Osteoblast (primary cell): ENCODE measurements at regions not wholly inside any gene's neighbourhood (a gene's known extent, or its start where the extent isn't known, plus 50 kb on each side); places are given as distances from the start of the nearest gene placed in this dataset.

Source experiments
- DNase-seq: peaks from one replicate; pipeline ENCODE4 v3.0.0; 2011; ENCODE audit warnings: low spot score, mixed read lengths; ENCODE audit not compliant: insufficient read length; ENCODE audit errors: missing footprints
- H2AFZ ChIP-seq: 2 replicates; pipeline ENCODE4 v1.6.0; 2011; ENCODE audit warnings: mild to moderate bottlenecking, low read length
- H3K27ac ChIP-seq: 2 replicates; pipeline ENCODE4 v1.5.1; 2011; ENCODE audit warnings: mild to moderate bottlenecking, low read depth, low read length, moderate library complexity
- H3K27me3 ChIP-seq: 2 replicates; pipeline ENCODE4 v1.6.0; 2012; ENCODE audit warnings: mild to moderate bottlenecking, control low read depth, inconsistent platforms, low read length, moderate library complexity; ENCODE audit not compliant: insufficient read depth
- H3K36me3 ChIP-seq: 2 replicates; pipeline ENCODE4 v1.5.1; 2011; ENCODE audit warnings: mild to moderate bottlenecking, low read length, control low read depth, moderate library complexity; ENCODE audit not compliant: insufficient read depth
- H3K4me1 ChIP-seq: 2 replicates; pipeline ENCODE4 v1.5.1; 2011; ENCODE audit warnings: mild to moderate bottlenecking, low read length, control low read depth, moderate library complexity; ENCODE audit not compliant: insufficient read depth
- H3K4me2 ChIP-seq: 2 replicates; pipeline ENCODE4 v1.6.0; 2011; ENCODE audit warnings: mild to moderate bottlenecking, low read length; ENCODE audit not compliant: insufficient read depth
- H3K4me3 ChIP-seq: fragments of 200-600 bp; sonication (generic); 3 replicates; pipeline ENCODE4 v1.5.1; 2012; ENCODE audit warnings: mild to moderate bottlenecking, low read length, inconsistent platforms; ENCODE audit not compliant: insufficient read depth
- H3K79me2 ChIP-seq: 2 replicates; pipeline ENCODE4 v1.6.0; 2012; ENCODE audit warnings: mild to moderate bottlenecking, low read length, control low read depth, inconsistent platforms; ENCODE audit not compliant: insufficient read depth
- H3K9me3 ChIP-seq: 2 replicates; pipeline ENCODE4 v1.5.1; 2011; ENCODE audit warnings: low read depth, low read length, control low read depth
- H4K20me1 ChIP-seq: 2 replicates; pipeline ENCODE4 v1.6.0; 2012; ENCODE audit warnings: mild to moderate bottlenecking, low read length, control low read depth; ENCODE audit not compliant: insufficient read depth
- TF ChIP-seq, protein P1 (sequence below): IDR thresholded peaks from 2 replicates; pipeline ENCODE4 v1.5.1; 2011; ENCODE audit warnings: mild to moderate bottlenecking, low read depth, low read length, moderate library complexity; ENCODE audit errors: extremely low read depth

DNA sequence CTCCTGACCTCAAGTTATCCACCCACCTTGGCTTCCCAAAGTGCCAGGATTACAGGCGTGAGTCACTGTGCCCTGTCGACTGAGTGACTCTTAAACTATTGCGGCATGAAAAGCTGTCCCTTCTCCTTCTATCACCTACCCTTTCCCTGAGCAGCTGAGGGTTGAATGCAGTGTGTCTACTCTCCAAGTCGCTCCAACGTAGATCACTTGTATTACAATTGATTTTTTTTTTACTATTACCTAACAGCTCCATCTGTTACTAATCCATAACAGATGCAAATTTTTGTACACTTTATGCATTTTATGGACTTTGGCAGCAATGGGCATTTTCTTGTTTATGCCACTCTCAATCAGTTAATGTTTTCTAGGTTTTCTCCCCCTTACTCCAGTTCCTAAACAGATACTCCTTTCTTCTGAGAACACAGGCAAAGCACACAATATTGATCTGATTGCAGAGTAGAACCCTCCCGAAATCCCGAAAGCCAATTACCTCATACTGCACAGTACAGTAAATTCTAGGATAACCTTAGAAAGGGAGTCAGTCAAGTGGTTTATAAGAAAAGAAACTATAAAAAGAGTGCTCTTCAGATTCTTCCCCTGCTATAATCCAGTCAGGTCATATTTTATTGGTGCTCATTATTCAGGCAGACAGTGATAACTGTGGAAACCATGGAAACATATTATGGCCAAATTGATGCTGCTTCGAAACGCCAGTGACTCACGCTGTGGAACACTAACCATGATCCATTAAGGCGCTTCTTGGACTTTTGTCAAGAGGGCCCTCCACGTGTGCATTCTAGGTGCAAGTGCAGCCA, 273.0 kb downstream of the ADGB start:
- Histone ChIP-seq H3K79me2 (no peaks in the 10 kb centered on the region), H3K4me2 (no peak overlapping the region), H3K4me3 (no peak overlapping the region), H3K27me3 (no peaks in the 10 kb centered on the region), H3K27ac (no peak overlapping the region), H3K9me3 (no peaks in the 10 kb centered on the region), H3K36me3 (no peaks in the 10 kb centered on the region), H4K20me1 (no peaks in the 10 kb centered on the region), H3K4me1 (no peaks in the 10 kb centered on the region), H2AFZ (no peak overlapping the region)
- DNase-seq = no peak
- TF ChIP-seq, protein P1, sequence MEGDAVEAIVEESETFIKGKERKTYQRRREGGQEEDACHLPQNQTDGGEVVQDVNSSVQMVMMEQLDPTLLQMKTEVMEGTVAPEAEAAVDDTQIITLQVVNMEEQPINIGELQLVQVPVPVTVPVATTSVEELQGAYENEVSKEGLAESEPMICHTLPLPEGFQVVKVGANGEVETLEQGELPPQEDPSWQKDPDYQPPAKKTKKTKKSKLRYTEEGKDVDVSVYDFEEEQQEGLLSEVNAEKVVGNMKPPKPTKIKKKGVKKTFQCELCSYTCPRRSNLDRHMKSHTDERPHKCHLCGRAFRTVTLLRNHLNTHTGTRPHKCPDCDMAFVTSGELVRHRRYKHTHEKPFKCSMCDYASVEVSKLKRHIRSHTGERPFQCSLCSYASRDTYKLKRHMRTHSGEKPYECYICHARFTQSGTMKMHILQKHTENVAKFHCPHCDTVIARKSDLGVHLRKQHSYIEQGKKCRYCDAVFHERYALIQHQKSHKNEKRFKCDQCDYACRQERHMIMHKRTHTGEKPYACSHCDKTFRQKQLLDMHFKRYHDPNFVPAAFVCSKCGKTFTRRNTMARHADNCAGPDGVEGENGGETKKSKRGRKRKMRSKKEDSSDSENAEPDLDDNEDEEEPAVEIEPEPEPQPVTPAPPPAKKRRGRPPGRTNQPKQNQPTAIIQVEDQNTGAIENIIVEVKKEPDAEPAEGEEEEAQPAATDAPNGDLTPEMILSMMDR = no peak

DNA sequence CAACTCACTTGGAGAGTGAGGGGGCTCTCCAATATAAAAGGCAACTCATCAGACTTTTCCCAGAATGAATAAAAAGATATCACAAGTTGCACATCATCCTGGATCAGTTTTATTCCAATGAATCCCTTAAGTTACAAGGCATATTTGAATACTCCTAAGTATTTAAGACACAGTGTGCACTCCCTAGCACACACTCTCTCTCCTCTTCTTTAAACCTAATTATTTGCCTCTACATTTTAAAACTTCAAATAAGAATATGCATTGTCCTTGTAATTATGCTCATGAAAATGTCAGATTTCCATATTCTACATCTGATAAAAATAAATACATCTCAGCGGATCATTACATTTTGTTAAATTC, 273.6 kb downstream of the ADGB start:
- H2AFZ ChIP-seq = no peak overlapping the region
- no peaks in the 10 kb centered on the region for H3K4me1 ChIP-seq
- TF ChIP-seq, protein P1 = no peak
- H3K27me3 ChIP-seq = no peaks in the 10 kb centered on the region
- no peak overlapping the region for H3K4me3 ChIP-seq
- H3K36me3 ChIP-seq = no peaks in the 10 kb centered on the region
- no peaks in the 10 kb centered on the region for H4K20me1 ChIP-seq
- H3K4me2 ChIP-seq = no peak overlapping the region
- DNase-seq = no peak
- H3K9me3 ChIP-seq = no peaks in the 10 kb centered on the region
- H3K27ac ChIP-seq = no peak overlapping the region
- H3K79me2 ChIP-seq = no peaks in the 10 kb centered on the region

DNA sequence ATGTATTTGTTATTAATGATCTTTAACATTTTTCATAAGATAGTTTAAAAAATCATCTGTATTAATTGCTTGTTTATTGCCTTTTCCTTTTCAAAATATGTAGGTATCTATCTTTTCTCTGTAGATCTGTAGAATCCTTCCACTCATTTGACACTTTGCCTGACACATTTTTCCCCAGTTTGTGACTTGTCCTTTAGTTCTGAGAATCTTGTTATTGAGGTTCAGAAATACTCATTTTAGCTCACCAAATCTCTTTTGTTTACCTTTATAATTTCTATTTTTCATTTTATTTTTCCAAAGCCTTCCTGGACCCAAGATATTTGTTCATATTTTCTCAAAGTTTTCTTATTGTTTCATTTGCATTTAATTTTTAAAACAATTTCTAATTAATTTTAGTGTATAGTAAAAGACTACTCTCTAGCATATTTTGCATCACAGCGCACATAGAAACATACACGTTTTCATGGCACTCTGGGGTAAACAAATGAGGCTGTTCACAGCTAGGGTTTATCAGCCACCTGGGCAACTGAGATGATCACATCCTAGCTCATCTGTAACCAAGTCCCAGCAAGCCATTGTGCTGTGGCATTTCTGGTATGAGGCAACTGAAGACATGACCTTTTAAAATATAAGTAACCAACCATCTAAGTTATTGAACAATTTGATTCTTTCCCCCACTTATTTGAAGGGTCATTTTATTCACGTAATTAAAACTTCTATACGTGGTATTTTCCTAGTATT, 275.7 kb downstream of the ADGB start:
- H2AFZ ChIP-seq = no peak overlapping the region
- no peak overlapping the region for H3K27ac ChIP-seq
- no peak overlapping the region for H3K4me2 ChIP-seq
- H3K9me3 ChIP-seq = no peaks in the 10 kb centered on the region
- no peaks in the 10 kb centered on the region for H3K36me3 ChIP-seq
- H3K4me3 ChIP-seq = no peak overlapping the region
- H4K20me1 ChIP-seq = no peaks in the 10 kb centered on the region
- TF ChIP-seq, protein P1 = no peak
- H3K4me1 ChIP-seq = no peaks in the 10 kb centered on the region
- H3K27me3 ChIP-seq = no peaks in the 10 kb centered on the region
- DNase-seq = no peak
- H3K79me2 ChIP-seq = no peaks in the 10 kb centered on the region

DNA sequence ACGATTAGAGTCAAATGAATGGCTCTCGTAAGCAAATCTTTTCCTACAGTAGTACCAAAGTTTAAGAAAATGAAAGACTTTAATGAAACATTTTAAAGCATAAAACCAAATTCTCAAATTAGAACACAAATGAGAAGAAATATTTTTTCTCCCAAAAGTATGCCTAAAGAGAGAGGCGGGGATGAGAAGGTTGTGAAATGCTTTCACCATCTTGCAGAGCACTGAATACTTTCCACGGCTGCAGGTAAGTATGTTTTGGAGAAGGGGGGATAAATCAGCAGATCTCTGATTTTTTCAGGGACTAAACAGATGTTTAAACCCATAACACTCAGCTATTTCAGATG, 277.1 kb downstream of the ADGB start:
- H3K4me1 ChIP-seq = no peaks in the 10 kb centered on the region
- no peak overlapping the region for H2AFZ ChIP-seq
- no peak for DNase-seq
- H4K20me1 ChIP-seq = no peaks in the 10 kb centered on the region
- H3K9me3 ChIP-seq = no peaks in the 10 kb centered on the region
- no peaks in the 10 kb centered on the region for H3K36me3 ChIP-seq
- H3K79me2 ChIP-seq = no peaks in the 10 kb centered on the region
- TF ChIP-seq, protein P1 = no peak
- H3K27ac ChIP-seq = no peak overlapping the region
- no peak overlapping the region for H3K4me2 ChIP-seq
- no peak overlapping the region for H3K4me3 ChIP-seq
- no peaks in the 10 kb centered on the region for H3K27me3 ChIP-seq
